Tibial artery (tissue), 4 donors: ENCODE measurements at regions not wholly inside any gene's neighbourhood (a gene's known extent, or its start where the extent isn't known, plus 50 kb on each side); places are given as distances from the start of the nearest gene placed in this dataset.

ENCODE experiments used
- DNase-seq, 2 donors: peaks; one replicate each; pipeline ENCODE4 v3.0.0-alpha.2; 2019
- H3K27ac ChIP-seq, 2 donors: fragments of 200-600 bp; sonication (generic) in 1 of 2; 1 replicate in 1 of 2; 2 replicates in 1 of 2; pipeline ENCODE4 v1.5.1; 2018 to 2019; ENCODE audit warnings: mild to moderate bottlenecking in 1 of 2
- H3K27me3 ChIP-seq, 2 donors: fragments of 200-600 bp; sonication (generic) in 1 of 2; one replicate each; pipeline versions ENCODE4 v1.5.1 to v1.6.0; 2016 to 2019
- H3K36me3 ChIP-seq, 3 donors: fragments of 200-600 bp; sonication (generic) in 2 of 3; one replicate each; pipeline ENCODE4 v1.5.1; 2016 to 2019; ENCODE audit warnings: mild to moderate bottlenecking in 2 of 3
- H3K4me1 ChIP-seq, 4 donors: fragments of 200-600 bp; sonication (generic) in 2 of 4; 1 replicate in 3 of 4; 2 replicates in 1 of 4; pipeline ENCODE4 v1.5.1; 2016 to 2019
- H3K4me3 ChIP-seq, 2 donors: fragments of 200-600 bp; sonication (generic) in 1 of 2; 1 replicate in 1 of 2; 2 replicates in 1 of 2; pipeline ENCODE4 v1.5.1; 2018 to 2019; ENCODE audit warnings: mild to moderate bottlenecking in 2 of 2
- H3K9me3 ChIP-seq, 3 donors: fragments of 200-600 bp; sonication (generic) in 1 of 3; one replicate each; pipeline ENCODE4 v1.5.1; 2016 to 2019
- CTCF ChIP-seq, 2 experiments: fragments of 200-600 bp in 1 of 2; fragments of 450-650 bp in 1 of 2; IDR thresholded peaks; one replicate each; pipeline ENCODE4 v1.5.1; 2017 to 2019; ENCODE audit warnings: antibody characterized with exemption in 2 of 2, mild to moderate bottlenecking in 1 of 2, moderate library complexity in 1 of 2
- intact Hi-C: fragments of 100-400 bp; cut with DNase I; formaldehyde crosslinking; loops from one replicate; pipeline ENCODE4 v1.15.0; 2023; ENCODE audit warnings: low total_unique reads

GRCh38 chr16:55048745-55049144 lies 118.1 kb downstream of the IRX5 start:
- DNase-seq: peak in 1 of 2 donors; percentile 34
- Histone ChIP-seq H3K27me3 (peaks cover 0 to under 1% of the 10 kb centered on the region in 2 donors), H3K9me3 (no peaks in the 10 kb centered on the region), H3K27ac (no peak overlapping the region), H3K36me3 (no peaks in the 10 kb centered on the region), H3K4me3 (no peak overlapping the region), H3K4me1 (no peaks in the 10 kb centered on the region)
- TF ChIP-seq CTCF (IDR thresholded peaks at IDR 0.05): no peak
- intact Hi-C loops: no loop called here

GRCh38 chr16:55051571-55052347 lies 121.1 kb downstream of the IRX5 start:
- H3K9me3 ChIP-seq: peaks cover 0 to 8% (median 7%) of the 10 kb centered on the region in 3 donors
- intact Hi-C loops: loop anchor here (10.0 kb wide), 1 partner anchor 907 kb away; no protein-coding TSS in a partner anchor
- DNase-seq: peak in 1 of 2 donors; percentile 31
- H3K27ac ChIP-seq: no peak overlapping the region
- no peaks in the 10 kb centered on the region for H3K36me3 ChIP-seq
- no peak for TF ChIP-seq CTCF (IDR thresholded peaks at IDR 0.05)
- H3K27me3 ChIP-seq: peaks cover 0 to 20% of the 10 kb centered on the region in 2 donors
- no peak overlapping the region for H3K4me3 ChIP-seq
- peaks cover 0 to 6% (median 5%) of the 10 kb centered on the region in 4 donors for H3K4me1 ChIP-seq

- no peak for TF ChIP-seq CTCF (IDR thresholded peaks at IDR 0.05)
- DNase-seq: no peak
- intact Hi-C loops: loop anchor here (10.0 kb wide), 1 partner anchor 908 kb away; no protein-coding TSS in a partner anchor
- H3K27me3 ChIP-seq: peaks cover 0 to 26% of the 10 kb centered on the region in 2 donors
- no peak overlapping the region for H3K27ac ChIP-seq
- H3K36me3 ChIP-seq: no peaks in the 10 kb centered on the region
- H3K4me3 ChIP-seq: no peak overlapping the region
- H3K9me3 ChIP-seq: peaks cover 0 to 8% (median 7%) of the 10 kb centered on the region in 3 donors
- peaks cover 0 to 8% (median 7%) of the 10 kb centered on the region in 4 donors for H3K4me1 ChIP-seq
These were observed 121.7 kb downstream of the IRX5 start for GRCh38 chr16:55052348-55052734.

GRCh38 chr16:55052741-55053415 lies 122.2 kb downstream of the IRX5 start:
- no peak for TF ChIP-seq CTCF (IDR thresholded peaks at IDR 0.05)
- no peaks in the 10 kb centered on the region for H3K36me3 ChIP-seq
- no peak overlapping the region for H3K4me3 ChIP-seq
- DNase-seq: peak in 1 of 2 donors; percentile 39
- H3K4me1 ChIP-seq: peaks cover 0 to 8% (median 7%) of the 10 kb centered on the region in 4 donors
- peaks cover 0 to 8% (median 7%) of the 10 kb centered on the region in 3 donors for H3K9me3 ChIP-seq
- intact Hi-C loops: loop anchor here (10.0 kb wide), 1 partner anchor 908 kb away; no protein-coding TSS in a partner anchor
- H3K27ac ChIP-seq: no peak overlapping the region
- peaks cover 0 to 29% of the 10 kb centered on the region in 2 donors for H3K27me3 ChIP-seq

GRCh38 chr16:55055262-55055661 lies 124.6 kb downstream of the IRX5 start:
- peaks cover 0 to 8% (median 7%) of the 10 kb centered on the region in 3 donors for H3K9me3 ChIP-seq
- no peak for TF ChIP-seq CTCF (IDR thresholded peaks at IDR 0.05)
- DNase-seq: no peak
- intact Hi-C loops: loop anchor here (10.0 kb wide), 1 partner anchor 910 kb away; no protein-coding TSS in a partner anchor
- no peaks in the 10 kb centered on the region for H3K36me3 ChIP-seq
- H3K27ac ChIP-seq: no peak overlapping the region
- peaks cover 0 to 29% of the 10 kb centered on the region in 2 donors for H3K27me3 ChIP-seq
- peaks cover 0 to 8% (median 7%) of the 10 kb centered on the region in 4 donors for H3K4me1 ChIP-seq
- no peak overlapping the region for H3K4me3 ChIP-seq
